Stimulated activated CD4-positive, alpha-beta T cell treated with anti-CD3 and anti-CD28 coated beads, Interleukin-4, amount 100 ng/mL, for 4 hours (primary cell): ENCODE measurements at regions not wholly inside any gene's neighbourhood (a gene's known extent, or its start where the extent isn't known, plus 50 kb on each side); places are given as distances from the start of the nearest gene placed in this dataset.
"Not testable (repeated sequence)": the region's sequence is repeated elsewhere in the genome, so short reads cannot be mapped to it uniquely, and the experiment has no call there.

ENCODE experiments used
- DNase-seq, 2 experiments: peaks; one replicate each; pipeline ENCODE4 v3.0.0-alpha.2; 2020

DNA sequence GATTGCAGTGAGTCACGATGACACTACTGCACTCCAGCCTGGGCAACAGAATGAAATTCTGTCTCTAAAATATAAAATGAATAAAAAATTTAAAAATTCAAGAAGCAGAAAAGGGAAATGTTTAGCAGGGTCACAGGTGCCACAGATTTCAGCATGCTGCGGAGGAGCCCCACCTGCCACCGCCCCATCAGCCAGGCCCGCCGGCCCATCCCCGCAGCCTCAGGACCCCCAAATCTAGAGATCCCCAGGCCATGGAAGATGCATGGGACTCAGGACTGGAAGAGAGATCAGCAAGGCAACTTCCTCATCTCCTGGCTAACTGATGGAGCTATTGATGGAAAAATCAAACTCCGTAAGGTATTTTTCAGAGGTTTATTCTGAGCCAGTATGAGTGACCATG, 208.2 kb downstream of the UQCRFS1 start:
- no peak for DNase-seq

DNA sequence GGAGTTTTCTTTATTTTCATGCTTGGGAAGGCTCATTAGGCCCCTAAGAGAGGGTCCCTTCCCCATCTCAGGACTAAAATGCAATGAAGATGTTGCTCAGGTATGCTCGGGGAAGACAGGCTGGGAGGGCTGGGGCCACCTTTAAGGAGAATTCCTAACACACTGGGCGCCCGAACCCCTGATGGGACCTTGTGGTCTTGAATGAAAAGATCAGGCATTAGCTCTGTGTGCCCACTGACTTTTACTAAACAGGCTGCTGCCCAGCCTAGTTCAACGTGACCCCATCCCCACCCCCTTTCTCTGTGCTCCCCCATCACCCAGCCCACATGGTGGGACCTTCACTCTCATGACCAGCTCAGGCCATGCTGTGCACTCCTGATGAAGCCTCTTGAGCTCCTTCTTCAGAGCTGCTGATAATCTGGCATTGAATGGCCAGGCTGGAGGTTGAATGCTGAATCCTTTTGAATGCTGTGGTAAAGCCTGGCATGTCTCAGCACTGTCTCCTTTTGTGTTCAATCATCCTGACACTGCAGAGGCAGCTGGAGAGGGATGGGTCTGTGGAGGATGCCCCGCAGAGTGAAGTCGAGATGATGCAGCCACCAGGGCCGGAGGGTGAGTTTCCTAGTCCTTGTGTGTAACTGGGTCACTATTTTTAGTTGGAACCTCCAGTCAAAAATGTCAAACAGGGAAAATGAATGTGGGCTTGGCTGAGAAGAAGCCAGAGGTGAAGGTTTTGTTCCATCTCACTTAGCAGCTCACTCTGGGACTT, 209.1 kb downstream of the UQCRFS1 start:
- DNase-seq = no peak

DNA sequence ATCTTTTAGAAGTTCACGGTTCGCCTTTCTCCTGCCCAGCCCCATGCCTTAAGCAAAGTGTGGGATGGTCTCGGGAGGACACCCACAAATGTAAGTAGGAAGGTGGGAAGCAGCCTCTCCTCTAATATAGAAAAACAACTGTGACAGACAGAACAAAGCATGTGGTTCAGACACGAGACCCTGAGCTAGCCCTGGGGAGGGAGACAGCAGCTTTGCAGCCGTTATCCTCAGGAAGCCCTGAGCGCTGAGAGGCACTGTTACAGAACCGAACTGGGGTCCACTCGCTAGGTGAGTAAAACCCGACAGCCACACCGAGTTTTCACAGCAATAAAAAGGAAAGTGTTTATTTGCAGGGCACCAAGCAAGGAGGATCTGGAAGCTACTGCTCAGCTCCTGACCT, 210.6 kb downstream of the UQCRFS1 start:
- no peak for DNase-seq

DNA sequence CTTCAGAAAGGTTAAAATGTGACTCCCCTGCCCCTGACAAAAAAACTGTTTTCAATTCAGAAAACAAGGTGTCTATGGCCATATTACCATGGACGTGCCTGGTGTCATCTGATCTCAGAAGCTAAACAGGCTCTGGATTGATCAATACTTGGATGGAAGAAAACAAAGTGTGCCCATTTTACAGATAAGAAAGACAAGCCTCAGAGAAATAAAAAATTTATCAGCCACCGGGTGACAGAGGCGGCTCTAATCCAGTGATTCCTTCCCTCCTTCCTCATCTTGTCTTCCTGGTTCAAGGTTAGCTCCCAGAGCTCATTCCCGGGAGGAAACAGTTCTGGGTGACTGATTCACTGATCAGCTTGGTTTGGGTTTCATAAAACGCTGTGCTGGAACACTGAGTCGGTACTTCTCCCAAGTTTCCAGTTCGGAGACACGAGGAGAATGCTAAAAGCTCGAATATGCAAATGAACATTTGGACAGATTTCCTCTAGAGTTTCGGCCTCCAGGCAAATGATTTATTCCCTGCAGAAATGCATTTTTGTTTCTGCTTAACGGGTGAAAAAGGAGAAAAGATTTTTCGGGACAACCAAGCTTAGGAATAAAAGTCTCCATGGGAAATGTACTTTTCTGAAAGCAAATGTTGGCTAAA, 211.2 kb downstream of the UQCRFS1 start:
- DNase-seq = no peak

DNA sequence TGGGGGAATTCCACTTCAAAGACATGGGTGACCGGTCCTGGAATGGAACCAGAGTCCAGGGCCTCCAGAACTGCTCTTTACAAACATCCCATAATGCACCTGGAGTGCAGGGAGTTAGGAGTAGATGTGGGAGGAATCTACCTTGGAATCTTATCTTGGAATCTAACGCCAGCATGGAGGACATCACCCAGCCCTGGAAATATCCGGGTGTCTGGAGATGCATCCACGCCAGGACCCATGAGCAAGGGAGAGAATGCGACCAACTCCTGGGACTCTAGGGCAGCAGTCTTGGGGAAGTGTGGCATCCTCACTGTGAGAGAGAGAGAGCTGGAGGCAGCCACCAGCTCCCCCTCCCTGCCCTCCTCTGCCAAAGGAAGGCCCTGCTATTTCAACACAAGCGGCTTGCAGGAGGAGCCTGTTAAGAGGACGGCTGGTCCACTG, 211.8 kb downstream of the UQCRFS1 start:
- DNase-seq = no peak

DNA sequence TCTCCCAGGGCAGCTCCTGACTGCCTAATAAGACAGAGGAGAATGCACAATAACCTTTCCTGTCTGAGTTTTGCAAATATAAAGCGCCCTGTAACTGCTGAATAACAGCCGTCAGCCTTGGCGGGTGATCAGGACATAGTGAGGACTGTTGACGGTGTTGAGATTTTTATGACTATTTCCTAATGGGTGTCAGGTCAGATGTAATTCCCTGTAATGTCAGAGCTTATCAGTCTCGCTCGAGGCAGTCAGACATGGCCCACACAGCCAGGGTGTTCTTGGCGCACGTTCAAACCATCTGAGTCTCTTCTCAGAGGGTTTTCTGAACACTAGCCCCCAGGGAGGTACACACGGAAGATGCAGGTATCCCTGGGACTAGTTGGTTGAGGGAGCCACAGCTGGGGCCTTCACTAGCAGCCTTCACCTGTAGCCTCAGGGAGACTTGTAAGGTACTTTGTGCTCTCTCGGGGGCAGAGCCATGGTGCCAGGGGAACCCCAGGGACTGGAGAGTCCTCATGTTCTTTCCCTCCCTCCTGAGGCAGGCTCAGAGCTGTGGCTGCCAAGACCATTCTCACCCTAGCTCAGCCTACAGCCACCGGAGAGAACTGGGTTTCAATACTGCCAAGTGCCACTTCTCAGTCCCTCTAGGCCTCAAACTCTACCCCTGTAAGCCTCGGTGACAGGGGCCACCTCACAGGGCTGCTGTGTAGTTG, 213.1 kb downstream of the UQCRFS1 start:
- no peak for DNase-seq

DNA sequence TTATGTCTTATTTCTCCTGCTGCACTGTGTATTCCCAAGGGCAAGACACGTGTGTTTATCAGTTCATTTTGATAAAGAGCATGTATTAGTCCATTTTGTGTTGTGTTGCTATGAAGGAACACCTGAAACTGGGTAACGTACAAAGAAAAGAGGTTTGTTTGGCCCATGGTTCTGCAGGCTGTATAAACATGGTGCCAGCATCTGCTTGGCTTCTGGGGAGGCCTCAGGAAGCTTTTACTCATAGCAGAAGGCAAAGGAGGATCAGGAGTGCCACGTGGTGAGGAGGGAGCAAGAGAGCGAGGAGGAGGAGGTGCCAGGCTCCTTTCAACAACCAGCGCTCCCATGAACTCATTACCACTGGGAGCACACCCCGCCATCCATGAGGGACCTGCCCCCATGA, 214.0 kb downstream of the UQCRFS1 start:
- no peak for DNase-seq

DNA sequence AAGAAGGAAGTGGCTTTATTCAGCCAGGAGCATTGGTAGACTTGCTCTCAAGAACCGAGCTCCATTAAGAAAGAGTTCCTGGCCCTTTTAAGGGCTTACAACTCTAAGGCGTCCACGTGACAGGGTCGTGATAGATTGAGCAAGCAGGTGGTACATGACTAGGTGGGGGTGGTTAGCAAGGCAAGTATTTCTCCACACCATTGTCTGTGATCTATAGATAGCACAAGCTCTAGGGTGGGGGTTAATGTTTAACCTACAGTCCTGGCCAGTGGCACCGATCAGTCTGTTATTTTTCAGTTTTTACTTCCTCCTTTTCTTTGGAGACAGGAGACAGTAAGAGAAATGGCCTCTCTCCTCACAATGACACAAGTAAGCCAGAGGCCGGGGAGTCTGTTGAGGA, 215.1 kb downstream of the UQCRFS1 start:
- not testable (repeated sequence) for DNase-seq

DNA sequence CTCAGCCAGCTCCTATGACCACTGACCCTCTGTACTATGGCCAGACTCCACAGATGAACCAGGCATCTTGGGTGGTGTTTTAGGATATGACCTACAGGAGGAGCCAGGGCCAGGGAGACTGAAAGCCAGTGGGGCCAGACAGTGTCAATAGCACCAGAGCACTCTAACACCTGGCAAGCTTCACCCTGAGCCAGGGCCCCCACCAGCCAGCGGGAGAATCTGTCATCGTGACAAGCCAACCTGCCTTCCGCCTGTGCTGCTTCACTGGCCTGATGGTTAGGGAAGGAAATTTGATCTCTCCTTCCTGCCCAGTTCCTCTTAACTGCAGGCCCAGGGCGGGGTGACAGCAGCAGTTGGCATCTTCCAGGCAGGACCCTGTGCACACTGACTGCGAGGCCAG, 222.4 kb downstream of the UQCRFS1 start:
- no peak for DNase-seq

DNA sequence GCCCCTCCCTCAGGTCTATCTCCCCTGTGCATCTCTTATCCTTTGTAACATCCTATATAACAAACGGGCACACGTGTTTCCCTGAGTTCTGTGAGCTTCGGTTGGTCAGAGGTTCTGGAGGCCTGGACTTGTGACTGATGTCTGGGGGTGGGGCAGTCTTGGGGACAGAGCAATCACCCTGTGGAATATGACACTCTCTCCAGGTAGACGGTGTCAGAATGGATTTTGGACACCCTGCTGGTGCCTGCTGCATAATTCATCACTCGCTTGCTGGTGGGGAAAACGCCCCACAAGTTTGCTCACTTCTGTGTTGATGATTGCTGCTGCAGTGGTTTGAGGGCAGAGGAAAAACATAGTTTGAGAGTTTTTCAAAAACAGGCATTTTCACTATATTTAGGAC, 223.2 kb downstream of the UQCRFS1 start:
- DNase-seq = no peak

DNA sequence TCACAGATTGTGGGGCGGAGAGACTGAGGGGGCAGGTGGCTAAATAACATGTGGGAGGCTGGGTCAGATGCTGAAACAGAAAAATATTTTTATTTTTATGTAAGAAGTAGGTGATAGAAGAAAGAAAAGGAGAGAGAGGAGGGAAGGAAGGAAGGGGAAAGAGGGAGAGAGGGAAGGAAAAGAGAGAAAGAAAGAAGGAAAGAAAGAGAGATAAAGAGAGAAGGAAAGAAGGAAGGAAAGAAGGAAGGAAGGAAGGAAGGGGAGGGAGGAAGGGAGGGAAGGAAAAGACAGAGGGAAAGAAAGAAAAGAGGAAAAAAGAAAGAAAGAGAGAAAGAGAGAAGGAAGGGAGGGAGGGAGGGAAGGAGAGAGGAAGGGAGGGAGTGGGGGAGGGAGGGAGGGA, 224.9 kb downstream of the UQCRFS1 start:
- no peak for DNase-seq

DNA sequence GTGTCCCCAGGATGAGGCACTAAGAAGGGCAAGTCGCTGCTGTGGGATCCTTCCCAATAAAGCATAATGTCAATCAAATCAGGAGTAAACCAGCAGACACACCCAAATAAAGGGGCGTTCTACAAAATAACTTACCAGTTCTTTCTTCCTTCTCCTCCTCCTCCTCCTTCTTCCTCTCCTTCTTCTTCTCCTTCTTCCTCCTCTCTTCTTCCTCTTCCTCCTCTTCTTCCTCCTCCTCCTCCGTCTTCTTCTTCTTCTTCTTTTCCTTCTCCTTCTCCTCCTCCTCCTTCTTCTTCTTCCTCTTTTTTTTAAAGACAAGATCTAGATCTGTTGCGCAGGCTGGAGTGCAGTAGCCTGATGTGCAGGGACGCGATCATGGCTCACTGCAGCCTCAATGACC, 225.8 kb downstream of the UQCRFS1 start:
- no peak for DNase-seq

DNA sequence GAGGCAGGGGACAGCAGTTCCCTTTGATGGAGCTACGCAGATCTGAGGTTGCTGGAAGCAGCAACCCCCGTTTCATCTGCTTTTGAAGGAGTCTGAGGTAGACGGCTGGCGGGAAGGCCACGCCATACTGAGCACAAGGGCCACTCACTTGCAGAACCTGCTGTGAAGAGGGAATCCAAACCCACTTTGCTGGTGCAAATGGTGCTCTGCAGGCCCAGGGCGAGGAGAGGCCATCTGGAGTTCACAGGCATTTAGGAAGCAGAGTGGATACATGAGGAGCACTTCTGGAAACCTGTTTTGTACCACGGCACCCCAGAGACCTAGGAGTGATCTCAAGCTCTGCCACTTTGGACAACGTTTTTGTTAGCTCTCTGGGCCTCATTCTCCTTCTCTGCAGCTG, 227.8 kb downstream of the UQCRFS1 start:
- no peak for DNase-seq

DNA sequence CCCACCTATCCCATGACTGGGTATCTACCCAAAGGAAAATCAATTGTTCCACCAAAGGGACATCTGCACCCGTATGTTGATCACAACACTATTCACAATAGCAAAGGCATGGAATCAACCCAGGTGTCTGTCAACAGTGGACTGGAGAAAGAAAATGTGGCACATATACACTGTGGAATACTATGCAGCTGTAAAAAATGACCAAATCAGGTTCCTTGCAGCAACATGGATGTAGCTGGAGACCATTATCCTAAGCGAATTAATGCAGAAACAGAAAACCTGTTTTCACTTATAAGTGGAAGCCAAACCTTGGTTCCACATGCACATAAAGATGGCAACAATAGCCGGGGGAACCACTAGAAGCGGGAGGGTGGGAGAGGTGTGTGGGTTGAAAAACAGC, 228.6 kb downstream of the UQCRFS1 start:
- no peak for DNase-seq

DNA sequence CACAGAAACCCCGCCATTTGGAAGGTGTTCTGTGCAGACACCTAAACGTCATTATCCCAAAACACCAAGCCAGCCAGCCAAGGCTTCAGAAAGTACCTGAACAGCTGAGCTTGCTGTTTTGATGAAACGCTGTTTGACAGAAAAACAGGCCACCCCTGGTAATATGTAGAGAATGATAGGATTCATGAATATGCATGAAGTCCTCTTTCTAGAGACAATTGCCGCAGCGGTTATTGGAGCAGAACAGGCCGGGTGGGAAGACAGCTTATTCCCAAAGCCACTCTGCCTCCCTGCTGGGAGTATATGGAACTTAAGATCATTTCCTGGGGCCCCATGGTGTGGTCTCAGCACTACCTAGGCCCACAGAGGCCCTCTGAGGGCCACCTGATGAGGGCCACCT, 229.5 kb downstream of the UQCRFS1 start:
- no peak for DNase-seq

DNA sequence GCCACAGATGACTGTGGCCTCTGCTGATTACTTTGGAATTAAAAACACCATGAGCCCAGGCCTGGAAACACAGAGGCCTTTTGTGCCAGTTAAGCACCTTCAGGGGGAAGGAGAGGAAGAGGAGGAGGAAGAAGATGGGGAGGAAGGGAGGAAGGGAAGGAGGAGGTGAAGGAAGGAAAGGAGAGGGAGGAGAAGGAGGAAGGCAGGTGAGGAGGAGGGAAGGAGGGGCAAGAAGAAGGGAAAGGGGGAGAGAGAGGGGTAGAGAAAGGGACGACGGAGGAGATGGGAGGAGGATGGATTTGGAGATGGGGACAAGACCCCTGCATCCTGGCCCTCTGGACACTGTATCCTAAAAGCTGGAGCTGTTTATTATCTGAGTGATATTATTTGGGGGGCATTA, 231.0 kb downstream of the UQCRFS1 start:
- DNase-seq = no peak

DNA sequence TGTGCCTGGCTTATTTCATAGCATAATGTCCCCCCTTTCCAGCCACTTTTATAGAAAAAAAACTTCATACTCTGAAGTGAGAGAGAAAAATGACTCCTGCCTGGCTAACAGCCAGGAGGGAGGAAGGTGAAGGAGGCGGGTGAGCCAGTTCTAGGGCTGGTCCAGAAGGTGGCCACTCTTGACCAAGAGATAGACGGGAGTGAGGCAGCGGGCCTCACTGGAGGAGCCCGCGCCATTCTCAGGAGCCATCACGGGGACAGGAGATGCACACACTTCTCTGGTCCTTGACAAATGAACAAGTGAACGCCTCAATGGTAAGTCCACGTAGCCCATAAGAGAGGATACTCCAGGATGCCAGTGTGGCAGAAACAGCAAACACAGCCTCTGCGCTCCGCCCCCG, 231.4 kb downstream of the UQCRFS1 start:
- DNase-seq = no peak

DNA sequence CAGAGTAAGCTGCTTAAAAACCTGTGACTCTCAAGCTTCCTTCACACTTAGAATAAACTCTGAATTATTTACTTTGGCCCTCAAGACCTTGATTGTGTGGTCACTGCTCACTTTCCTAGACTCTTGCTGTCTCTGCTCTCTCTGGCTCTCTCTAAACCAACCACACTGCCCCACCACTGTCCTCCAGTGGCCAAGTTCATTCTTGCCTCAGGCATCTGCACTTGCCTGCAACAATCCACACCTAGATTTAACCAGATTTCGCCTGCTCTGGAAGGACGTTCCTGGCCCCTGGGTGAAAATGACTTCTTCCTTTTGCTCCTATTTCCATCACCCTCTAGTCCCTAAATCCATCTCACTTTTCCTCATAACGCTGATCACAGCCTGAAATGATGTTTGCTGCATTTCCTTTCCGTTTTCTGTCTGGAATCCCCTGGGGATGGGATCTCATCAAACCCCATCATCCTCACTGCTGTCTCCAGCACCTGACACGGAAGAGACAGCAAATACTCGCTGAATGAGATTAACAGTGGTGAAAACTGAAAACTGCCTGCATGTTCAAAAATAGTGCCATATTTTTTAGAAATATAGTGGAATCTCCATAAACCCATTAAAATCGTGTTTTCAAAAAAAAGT, 232.6 kb downstream of the UQCRFS1 start:
- DNase-seq = no peak

DNA sequence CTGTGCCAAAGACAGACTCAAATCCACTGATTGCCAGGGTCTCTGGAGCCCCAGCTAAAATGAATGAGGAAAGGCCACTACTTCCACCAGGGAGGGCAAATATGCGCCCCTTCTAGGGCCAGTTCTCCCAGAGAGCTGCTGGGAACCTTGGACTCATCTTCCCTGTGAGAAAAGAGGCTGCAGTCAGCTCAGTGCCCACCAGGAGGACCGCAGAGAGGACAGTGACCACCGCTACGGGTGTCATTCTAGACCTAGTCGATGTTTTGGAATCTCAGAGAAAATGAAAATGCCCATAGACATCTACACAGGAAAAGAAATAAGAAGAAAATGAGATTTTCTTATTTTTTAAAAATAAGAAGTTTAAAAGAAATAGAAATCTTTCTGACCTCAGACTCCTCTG, 235.1 kb downstream of the UQCRFS1 start:
- DNase-seq = no peak

DNA sequence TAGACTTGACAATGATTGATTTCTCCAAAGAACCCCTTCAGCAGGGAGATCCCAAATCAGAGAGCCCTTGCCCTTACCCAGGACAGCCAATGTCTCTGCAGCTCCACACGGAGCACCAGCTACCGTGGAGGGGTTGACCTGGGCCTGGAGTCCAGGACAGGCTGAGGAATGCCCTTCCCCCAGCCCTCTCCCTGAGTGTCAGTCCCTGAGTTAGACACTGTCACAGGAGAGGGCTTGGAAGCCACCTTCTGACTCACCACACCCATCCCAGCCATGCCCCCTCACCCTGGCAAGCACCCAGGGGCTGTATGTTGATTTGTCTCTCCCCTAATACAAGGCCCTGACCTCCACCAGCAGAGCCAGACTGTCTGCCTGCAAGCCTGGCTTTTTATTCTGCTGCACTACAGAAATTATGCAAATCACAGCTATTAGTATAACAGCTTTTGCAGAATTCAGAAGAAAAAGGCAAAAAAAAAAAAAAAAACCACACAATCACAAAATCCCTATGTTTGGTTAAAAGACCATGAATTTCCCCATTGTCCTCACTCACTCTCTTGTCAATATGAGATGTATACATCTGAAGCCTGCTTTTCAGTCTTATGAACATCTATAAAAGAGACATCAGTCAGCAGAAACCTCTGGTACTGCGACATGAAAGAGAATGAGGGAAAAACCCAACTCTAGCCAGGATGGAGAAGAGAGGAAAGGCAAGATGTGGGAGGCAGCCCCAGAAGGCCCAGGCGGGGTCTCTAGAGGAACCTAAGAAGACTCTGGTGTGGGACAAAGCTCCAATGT, 240.7 kb downstream of the UQCRFS1 start:
- no peak for DNase-seq

DNA sequence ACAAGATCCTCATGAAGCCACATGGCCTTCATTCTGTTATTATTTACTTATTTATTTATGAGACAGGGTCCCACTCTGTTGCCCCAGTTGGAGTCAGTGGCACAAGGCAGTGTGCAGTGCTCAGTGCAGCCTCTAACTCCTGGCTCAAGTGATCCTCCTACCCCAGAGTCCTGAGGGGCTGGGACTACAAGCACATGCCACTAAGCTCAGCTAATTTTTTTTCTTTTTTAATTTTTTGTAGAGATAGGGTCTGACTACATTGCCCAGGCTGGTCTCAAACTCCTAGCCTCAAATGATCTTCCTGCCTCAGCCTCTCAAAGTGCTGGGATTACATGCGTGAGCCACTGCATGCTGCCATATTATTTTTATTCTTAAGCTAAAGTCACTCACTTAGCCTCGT, 241.4 kb downstream of the UQCRFS1 start:
- no peak for DNase-seq

DNA sequence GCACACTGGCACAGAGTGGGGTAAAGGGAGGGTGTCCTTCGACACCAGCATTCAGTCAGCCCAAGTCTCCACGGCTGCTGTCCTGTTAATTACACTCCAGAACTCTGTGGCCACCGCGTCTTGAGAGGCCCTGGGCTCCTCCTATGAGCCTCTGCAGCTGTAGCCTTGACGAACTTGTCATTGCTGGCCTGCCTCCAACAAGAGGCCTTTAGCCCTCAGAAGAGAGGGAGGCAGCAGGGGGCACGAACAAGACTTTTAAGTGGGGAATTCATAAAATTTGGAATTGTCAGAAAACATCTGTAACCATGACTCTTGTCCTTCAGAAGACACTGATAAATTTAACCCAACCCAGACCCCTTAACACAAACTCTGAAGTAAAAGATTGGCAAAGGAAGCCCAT, 241.9 kb downstream of the UQCRFS1 start:
- no peak for DNase-seq

DNA sequence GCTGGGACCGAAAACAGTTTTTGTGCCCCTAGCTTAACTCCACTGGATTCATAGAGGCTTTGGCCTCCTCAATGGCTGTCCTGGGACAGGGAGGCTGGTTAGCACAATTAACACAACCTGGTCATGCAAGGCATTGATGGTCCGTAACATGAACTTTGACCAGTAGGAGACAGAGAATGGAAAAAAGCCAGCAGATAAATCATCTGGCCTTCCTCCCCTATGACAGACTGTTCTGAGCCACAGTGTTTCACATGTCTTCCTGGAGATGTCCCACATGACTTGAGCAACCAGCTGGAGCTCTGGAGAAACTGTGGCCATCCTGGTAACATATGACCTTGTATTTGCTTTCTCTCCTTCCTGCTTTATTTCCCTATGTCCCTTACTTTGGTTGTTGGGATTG, 244.2 kb downstream of the UQCRFS1 start:
- DNase-seq = no peak
